GM12878 (cell line): ENCODE measurements at regions not wholly inside any gene's neighbourhood (a gene's known extent, or its start where the extent isn't known, plus 50 kb on each side); places are given as distances from the start of the nearest gene placed in this dataset.
A peak's percentile ranks its signal among the peaks of the same experiment; 100 is the strongest.

Experiments used
- ATAC-seq: fragments of 200-7000 bp; cut with Tn5 transposase; 3 replicates; pipeline ENCODE4 v1.9.1; 2020; ENCODE audit warnings: mild to moderate bottlenecking, moderate library complexity
- BruUV-seq: library from RNA; stranded (reverse); fragments of 400-500 nt; replicated peaks from 2 replicates; lab custom pipeline; 2021; lab: Mats Ljungman, UMichigan
- CTCF ChIA-PET: fragments of 300-600 bp; sonication (Branson Sonifier 250); formaldehyde crosslinking; extraction: SDS; loops from one replicate; lab custom pipeline; 2021; ENCODE audit warnings: inconsistent platforms; lab: Yijun Ruan, JAX
- POLR2A ChIA-PET: fragments of 350-600 bp; formaldehyde crosslinking; extraction: SDS; loops from one replicate; lab custom pipeline; 2021; ENCODE audit warnings: inconsistent platforms; lab: Charles Lee
- RAD21 ChIA-PET: fragments of 300-600 bp; sonication (Branson Sonifier 250); formaldehyde crosslinking; loops from one replicate; lab custom pipeline; 2023; ENCODE audit warnings: antibody characterized with exemption; ENCODE audit not compliant: unreplicated experiment; lab: Charles Lee
- SMC1A ChIA-PET: fragments of 300-600 bp; sonication (Branson Sonifier 250); formaldehyde crosslinking; loops from one replicate; lab custom pipeline; 2023; ENCODE audit not compliant: unreplicated experiment, uncharacterized antibody; lab: Charles Lee
- DNase-seq: peaks from one replicate; pipeline ENCODE4 v3.0.0-alpha.2; 2011; ENCODE audit warnings: low read depth, low spot score
- FAIRE-seq: peaks from 3 replicates; lab custom pipeline; 2011; peaks lifted over from hg19 to GRCh38; lab: Jason Lieb, UNC
- H2AFZ ChIP-seq: 2 replicates; pipeline ENCODE4 v1.6.0; 2011; ENCODE audit warnings: low read depth, low read length, control low read depth; ENCODE audit not compliant: control insufficient read depth
- H3K27ac ChIP-seq: 2 replicates; pipeline ENCODE4 v1.5.1; 2011; ENCODE audit warnings: control low read depth; ENCODE audit not compliant: control insufficient read depth, insufficient read depth
- H3K27me3 ChIP-seq, 2 experiments: replicated peaks in 1 of 2; 2 replicates each; pipeline versions ENCODE4 v1.6.0 to v1.6.1; 2011; ENCODE audit warnings: low read length in 1 of 2; ENCODE audit not compliant: control insufficient read depth in 2 of 2, insufficient read depth in 2 of 2
- H3K36me3 ChIP-seq, 2 experiments: 2 replicates each; pipeline ENCODE4 v1.5.1; 2011; ENCODE audit warnings: low read length in 1 of 2; ENCODE audit not compliant: control insufficient read depth in 2 of 2, insufficient read depth in 2 of 2
- H3K4me1 ChIP-seq: 2 replicates; pipeline ENCODE4 v1.6.1; 2011; ENCODE audit warnings: mild to moderate bottlenecking, low read length, moderate library complexity, mixed read lengths; ENCODE audit not compliant: control insufficient read depth, insufficient read depth
- H3K4me2 ChIP-seq: 2 replicates; pipeline ENCODE4 v1.6.0; 2011; ENCODE audit warnings: control low read depth; ENCODE audit not compliant: control insufficient read depth, insufficient read depth
- H3K4me3 ChIP-seq: fragments of 200-600 bp; sonication (generic); 2 replicates; pipeline ENCODE4 v1.5.1; 2016
- H3K79me2 ChIP-seq: 2 replicates; pipeline ENCODE4 v1.6.0; 2011; ENCODE audit warnings: low read length; ENCODE audit not compliant: control insufficient read depth, insufficient read depth
- H3K9ac ChIP-seq: 2 replicates; pipeline ENCODE4 v1.8.0; 2011; ENCODE audit warnings: low read length, control low read depth, mixed read lengths; ENCODE audit not compliant: control insufficient read depth, insufficient read depth
- H3K9me3 ChIP-seq: replicated peaks from 3 replicates; pipeline ENCODE4 v1.5.1; 2011; ENCODE audit warnings: mild to moderate bottlenecking, low read length; ENCODE audit not compliant: control insufficient read depth, insufficient read depth
- H4K20me1 ChIP-seq: 2 replicates; pipeline ENCODE4 v1.6.0; 2011; ENCODE audit not compliant: control insufficient read depth, insufficient read depth
- ASH2L ChIP-seq: fragments of 300-600, 200-600 bp; sonication (generic); IDR thresholded peaks from 2 replicates; pipeline ENCODE4 v1.6.1; 2017; ENCODE audit warnings: low read depth, mild to moderate bottlenecking, borderline replicate concordance
- CREM ChIP-seq: IDR thresholded peaks from 2 replicates; pipeline ENCODE4 v1.6.1; 2014; ENCODE audit warnings: antibody characterized with exemption, low read depth
- EED ChIP-seq: sonication (generic); IDR thresholded peaks from 2 replicates; pipeline ENCODE4 v1.6.1; 2016; ENCODE audit warnings: antibody characterized with exemption, low read depth
- EP300 ChIP-seq, 2 experiments: fragments of 150-350 bp in 1 of 2; IDR thresholded peaks; 2 replicates each; pipeline ENCODE4 v1.6.1; 2011 to 2012; ENCODE audit warnings: low read depth in 2 of 2, low read length in 2 of 2, borderline replicate concordance in 1 of 2, improper control_type of control experiment in 1 of 2, inconsistent platforms in 1 of 2; ENCODE audit not compliant: control insufficient read depth in 1 of 2
- IRF3 ChIP-seq: fragments of 450-650 bp; IDR thresholded peaks from 2 replicates; pipeline ENCODE4 v1.6.1; 2014; ENCODE audit warnings: mild to moderate bottlenecking
- JUNB ChIP-seq: IDR thresholded peaks from 2 replicates; pipeline ENCODE4 v1.6.1; 2016; ENCODE audit warnings: antibody characterized with exemption, mild to moderate bottlenecking
- KAT2A ChIP-seq: conservative IDR thresholded peaks from 2 replicates; pipeline ENCODE4 v1.6.1; 2011; ENCODE audit warnings: low read depth, low read length; ENCODE audit not compliant: control insufficient read depth
- LARP7 ChIP-seq: fragments of 450-650 bp; IDR thresholded peaks from 2 replicates; pipeline ENCODE4 v1.6.1; 2017; ENCODE audit warnings: mild to moderate bottlenecking
- MTA2 ChIP-seq: fragments of 450-650 bp; IDR thresholded peaks from 2 replicates; pipeline ENCODE4 v1.6.1; 2016; ENCODE audit warnings: low read depth, mild to moderate bottlenecking, moderate library complexity
- NFIC ChIP-seq: IDR thresholded peaks from 2 replicates; pipeline ENCODE4 v1.6.1; 2012; ENCODE audit warnings: low read depth, mild to moderate bottlenecking, inconsistent platforms, low read length, moderate library complexity
- NR2C2 ChIP-seq: IDR thresholded peaks from 2 replicates; pipeline ENCODE4 v1.6.1; 2011; ENCODE audit warnings: borderline replicate concordance, low read depth; ENCODE audit not compliant: control insufficient read depth, insufficient read length
- PRDM15 ChIP-seq: fragments of 450-650 bp; formaldehyde crosslinking; IDR thresholded peaks from 2 replicates; pipeline ENCODE4 v1.4.0; 2020; ENCODE audit warnings: mild to moderate bottlenecking, moderate library complexity
- RELA ChIP-seq: fragments of 450-650 bp; IDR thresholded peaks from 2 replicates; pipeline ENCODE4 v1.8.0; 2014; ENCODE audit warnings: borderline replicate concordance; ENCODE audit not compliant: partially characterized antibody
- RELB ChIP-seq: fragments of 450-650 bp; IDR thresholded peaks from 2 replicates; pipeline ENCODE4 v1.6.1; 2017; ENCODE audit warnings: low read depth, mild to moderate bottlenecking, moderate library complexity
- SIN3A ChIP-seq: IDR thresholded peaks from 2 replicates; pipeline ENCODE4 v1.6.1; 2012; ENCODE audit warnings: low read depth, low read length, improper control_type of control experiment
- SUZ12 ChIP-seq: fragments of 200-600 bp; sonication (generic); IDR thresholded peaks from one replicate; pipeline ENCODE4 v1.6.1; 2018; ENCODE audit warnings: antibody characterized with exemption, mild to moderate bottlenecking; ENCODE audit not compliant: unreplicated experiment
- YBX1 ChIP-seq: fragments of 450-650 bp; IDR thresholded peaks from 2 replicates; pipeline ENCODE4 v1.6.1; 2016; ENCODE audit warnings: antibody characterized with exemption
- WGBS: methylation state at CpG from one replicate; pipeline ENCODE4 v1.1.6; 2016; ENCODE audit warnings: low lambda C conversion rate; ENCODE audit not compliant: insufficient replicate concordance, insufficient coverage; ENCODE audit errors: missing lambda C conversion rate; 5-methylcytosine and 5-hydroxymethylcytosine counted together
- in situ Hi-C: fragments of 300-500 bp; cut with MboI; formaldehyde crosslinking; loops from 9 replicates; pipeline ENCODE4 v1.14.3; 2018; ENCODE audit warnings: mixed read lengths
- intact Hi-C: fragments of 100-400 bp; cut with micrococcal nuclease; formaldehyde crosslinking; loops from one replicate; pipeline ENCODE4 v1.14.2; 2022; ENCODE audit not compliant: unreplicated experiment

- TF ChIP-seq ASH2L: no peak
- TF ChIP-seq, all 136 proteins: peak for 0
Measured at GRCh38 chr12:38556647-38557046, 240.1 kb downstream of the ALG10B start (continued).

GRCh38 chr12:38585086-38585485 lies 268.5 kb downstream of the ALG10B start:
- SMC1A ChIA-PET: interaction anchor here (0.8 to 1.3 kb wide), 3 partner anchors 11 to 20 kb away, joined by 3 to 5 read pairs (median 4); no protein-coding TSS in a partner anchor
- in situ Hi-C loops: no loop called here
- TF ChIP-seq MTA2 (0 out of 2 replicates have a peak, but pooled peaks have one; percentile 14), NFIC (peak; percentile 33; the same call in 1 of the 2 replicates), EP300 (IDR thresholded peaks at IDR 0.05; ENCODE audit: borderline replicate concordance in 1 of 2, control insufficient read depth in 1 of 2, low read depth in 2 of 2, low read length in 2 of 2) (no peak), JUNB (peak; percentile 42), YBX1 (no peak), PRDM15 (no peak), IRF3 (no peak), KAT2A (no peak), LARP7 (no peak), EED (no peak), RELB (peak; percentile 19; the same call in 1 of the 2 replicates), NR2C2 (no peak), RELA (no peak), SIN3A (no peak), CREM (no peak), SUZ12 (no peak)

More at GRCh38 chr12:38585086-38585485, 268.5 kb downstream of the ALG10B start:
- intact Hi-C loops: loop anchor here (10.0 kb wide), 2 partner anchors 260 to 320 kb away; partner anchors contain the start of gene CPNE8
- 0% methylated on average over 2 of the region's 2 CpGs for WGBS
- Histone ChIP-seq H3K9ac (no peak overlapping the region), H3K27me3 (no peaks in the 10 kb centered on the region), H3K79me2 (no peaks in the 10 kb centered on the region), H3K4me1 (no peaks in the 10 kb centered on the region), H3K4me3 (no peak overlapping the region), H2AFZ (no peak overlapping the region), H3K36me3 (no peaks in the 10 kb centered on the region), H3K9me3 (no peaks in the 10 kb centered on the region), H4K20me1 (no peaks in the 10 kb centered on the region), H3K4me2 (no peak overlapping the region), H3K27ac (no peak overlapping the region)
- FAIRE-seq: no peak
- DNase-seq: no peak
- BruUV-seq: no TSS peak
- POLR2A ChIA-PET: no interaction called here
- RAD21 ChIA-PET: interaction anchor here (0.8 kb wide), 1 partner anchor 17 kb away, joined by 3 read pairs; no protein-coding TSS in a partner anchor
- CTCF ChIA-PET: no interaction called here
- peak; percentile 85 for ATAC-seq
